ENCODE measurements at regions not wholly inside any gene's neighbourhood (a gene's known extent, or its start where the extent isn't known, plus 50 kb on each side); places are given as distances from the start of the nearest gene placed in this dataset.

- TF ChIP-seq POLR2A (IDR thresholded peaks at IDR 0.05), result no peak
- TF ChIP-seq CTCF (IDR thresholded peaks at IDR 0.05), result no peak
- no peaks in the 10 kb centered on the region for H3K36me3 ChIP-seq (ENCODE audit: low read depth, missing control alignments)
- H3K27me3 ChIP-seq, result no peaks in the 10 kb centered on the region
- no peaks in the 10 kb centered on the region for H3K4me1 ChIP-seq
- no peak overlapping the region for H3K4me3 ChIP-seq
- DNase-seq, result no peak
- no peak overlapping the region for H3K27ac ChIP-seq
- intact Hi-C loops (cut with DNase I; ENCODE audit: low total_unique reads), result no loop called here
- WGBS, 2 donors, result 100% methylated on average over 1 of the region's 1 CpG
- H3K9me3 ChIP-seq, result no peaks in the 10 kb centered on the region
Measured at GRCh38 chr2:180442860-180443644, 436.0 kb upstream of the CWC22 start.

DNA sequence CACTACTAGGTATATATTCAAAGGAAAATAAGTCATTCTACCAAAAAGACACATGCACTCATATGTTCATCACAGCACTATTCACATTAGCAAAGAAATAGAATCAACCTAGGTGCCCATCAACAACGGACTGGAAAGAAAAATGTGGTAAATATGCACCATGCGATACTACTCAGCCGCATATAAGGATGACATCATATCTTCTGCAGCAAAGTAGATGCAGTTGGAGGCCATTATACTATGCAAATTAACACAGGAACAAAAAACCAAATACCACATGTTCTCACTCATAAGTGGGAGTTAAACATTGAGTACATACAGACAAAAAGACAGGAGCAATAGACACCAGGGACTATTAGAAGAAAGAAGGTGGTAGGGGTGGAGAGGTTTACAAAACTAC, 412.1 kb upstream of the CWC22 start:
- H3K36me3 ChIP-seq (ENCODE audit: low read depth, missing control alignments), result no peaks in the 10 kb centered on the region
- no peak for DNase-seq
- H3K27me3 ChIP-seq, result no peaks in the 10 kb centered on the region
- TF ChIP-seq POLR2A (IDR thresholded peaks at IDR 0.05), result no peak
- TF ChIP-seq CTCF (IDR thresholded peaks at IDR 0.05), result no peak
- no peaks in the 10 kb centered on the region for H3K4me1 ChIP-seq
- 69 to 82% methylated on average over 3 of the region's 3 CpGs for whole genome bisulfite sequencing, 2 donors
- H3K9me3 ChIP-seq, result no peaks in the 10 kb centered on the region
- no peak overlapping the region for H3K4me3 ChIP-seq
- H3K27ac ChIP-seq, result no peak overlapping the region
- intact Hi-C loops (cut with DNase I; ENCODE audit: low total_unique reads), result no loop called here

DNA sequence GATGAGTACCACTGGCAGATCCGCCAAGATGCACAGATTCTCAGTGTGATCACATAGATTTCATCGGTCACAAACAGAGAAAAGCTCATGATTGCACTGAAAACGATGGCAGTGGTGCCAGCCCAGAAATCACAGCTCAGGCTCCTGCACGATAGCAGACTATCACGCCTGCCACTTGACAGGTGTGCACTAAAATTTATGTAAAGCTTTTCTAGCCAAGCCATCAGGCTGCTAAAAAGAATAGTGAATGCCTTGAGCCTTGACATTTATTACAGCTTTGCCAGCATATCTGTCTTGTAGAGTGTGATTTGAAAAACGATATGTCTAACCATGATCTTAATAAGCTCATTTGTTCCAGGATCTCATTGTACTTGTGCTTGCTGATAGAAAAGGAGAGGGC, 409.5 kb upstream of the CWC22 start:
- H3K4me3 ChIP-seq, result no peak overlapping the region
- H3K4me1 ChIP-seq, result no peaks in the 10 kb centered on the region
- intact Hi-C loops (cut with DNase I; ENCODE audit: low total_unique reads), result no loop called here
- no peaks in the 10 kb centered on the region for H3K9me3 ChIP-seq
- 49 to 62% methylated on average over 6 of the region's 6 CpGs for WGBS, 2 donors
- H3K27me3 ChIP-seq, result no peaks in the 10 kb centered on the region
- no peaks in the 10 kb centered on the region for H3K36me3 ChIP-seq (ENCODE audit: low read depth, missing control alignments)
- DNase-seq, result no peak
- TF ChIP-seq POLR2A (IDR thresholded peaks at IDR 0.05) (no peak), CTCF (IDR thresholded peaks at IDR 0.05) (no peak)
- no peak overlapping the region for H3K27ac ChIP-seq

GRCh38 chr2:180413336-180413735, 406.2 kb upstream of the CWC22 start:
- H3K27ac ChIP-seq, result no peak overlapping the region
- TF ChIP-seq CTCF (IDR thresholded peaks at IDR 0.05), result no peak
- TF ChIP-seq POLR2A (IDR thresholded peaks at IDR 0.05), result no peak
- no peak for DNase-seq
- 84 to 92% methylated on average over 2 of the region's 2 CpGs for WGBS, 2 donors
- intact Hi-C loops (cut with DNase I; ENCODE audit: low total_unique reads), result no loop called here
- H3K4me3 ChIP-seq, result no peak overlapping the region
- no peaks in the 10 kb centered on the region for H3K27me3 ChIP-seq
- no peaks in the 10 kb centered on the region for H3K4me1 ChIP-seq
- H3K9me3 ChIP-seq, result no peaks in the 10 kb centered on the region
- H3K36me3 ChIP-seq (ENCODE audit: low read depth, missing control alignments), result no peaks in the 10 kb centered on the region

GRCh38 chr2:180412219-180412618, 405.1 kb upstream of the CWC22 start:
- no peaks in the 10 kb centered on the region for H3K9me3 ChIP-seq

More at GRCh38 chr2:180412219-180412618, 405.1 kb upstream of the CWC22 start:
- Histone ChIP-seq H3K36me3 (ENCODE audit: low read depth, missing control alignments) (no peaks in the 10 kb centered on the region), H3K4me3 (no peak overlapping the region), H3K27ac (no peak overlapping the region), H3K4me1 (no peaks in the 10 kb centered on the region), H3K27me3 (no peaks in the 10 kb centered on the region)
- 59 to 61% methylated on average over 4 of the region's 4 CpGs for WGBS, 2 donors
- intact Hi-C loops (cut with DNase I; ENCODE audit: low total_unique reads), result no loop called here
- no peak for TF ChIP-seq POLR2A (IDR thresholded peaks at IDR 0.05)
- no peak for TF ChIP-seq CTCF (IDR thresholded peaks at IDR 0.05)
- no peak for DNase-seq
